HG02798 (cell line): ENCODE measurements at regions not wholly inside any gene's neighbourhood (a gene's known extent, or its start where the extent isn't known, plus 50 kb on each side); places are given as distances from the start of the nearest gene placed in this dataset.

Experiments
- ATAC-seq: cut with Tn5 transposase; IDR thresholded peaks from one replicate; pipeline ENCODE4 v1.9.1; 2021; ENCODE audit warnings: mild to moderate bottlenecking; ENCODE audit not compliant: unreplicated experiment, poor library complexity

DNA sequence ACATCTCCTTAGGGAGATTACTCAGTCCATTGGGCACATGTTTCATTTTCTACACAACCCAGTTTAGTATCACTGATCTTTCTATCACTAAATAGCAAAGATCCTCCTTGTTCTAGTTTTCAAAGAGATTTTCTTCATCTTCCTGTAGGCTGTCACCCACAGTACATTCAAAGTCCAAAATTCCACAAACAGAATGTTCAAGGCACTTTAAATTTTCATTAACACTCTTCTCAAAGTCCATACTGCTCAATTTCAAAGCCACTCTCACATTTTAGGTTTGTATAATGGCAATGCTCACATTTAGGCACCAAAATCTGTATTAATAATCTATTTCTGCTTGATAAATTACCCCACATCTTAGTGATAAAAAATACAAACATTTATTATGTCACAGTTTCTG lies 152.8 kb downstream of the FSIP2 start:
- no peak for ATAC-seq

DNA sequence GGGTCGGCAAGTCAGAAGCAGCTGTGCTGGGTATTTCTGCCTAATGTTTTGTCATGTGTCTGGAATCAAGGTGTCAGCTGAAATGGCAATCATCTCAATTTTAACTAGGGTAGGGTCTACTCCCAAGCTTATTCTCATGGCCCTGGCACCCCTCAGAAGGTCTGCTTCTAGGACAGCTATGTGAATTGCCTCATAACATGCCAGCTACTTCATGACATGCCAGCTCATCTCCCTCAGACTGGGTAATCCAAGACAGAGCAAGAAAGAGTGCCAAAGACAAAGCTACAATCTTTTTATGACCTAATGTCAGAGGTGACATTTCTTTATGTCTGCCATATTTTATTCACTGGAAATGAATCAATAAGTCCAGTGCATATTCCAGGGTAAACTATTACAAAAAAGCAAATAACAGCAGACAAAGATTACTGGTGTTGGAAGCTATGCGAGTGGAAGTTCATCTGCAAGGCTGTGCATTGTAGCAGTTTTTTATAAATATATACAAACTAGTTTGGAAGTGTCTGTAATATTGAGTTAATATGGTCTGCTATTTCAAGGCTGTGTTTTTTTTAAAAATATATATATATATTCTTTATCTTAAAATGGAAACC lies 153.3 kb downstream of the FSIP2 start:
- ATAC-seq = no peak

DNA sequence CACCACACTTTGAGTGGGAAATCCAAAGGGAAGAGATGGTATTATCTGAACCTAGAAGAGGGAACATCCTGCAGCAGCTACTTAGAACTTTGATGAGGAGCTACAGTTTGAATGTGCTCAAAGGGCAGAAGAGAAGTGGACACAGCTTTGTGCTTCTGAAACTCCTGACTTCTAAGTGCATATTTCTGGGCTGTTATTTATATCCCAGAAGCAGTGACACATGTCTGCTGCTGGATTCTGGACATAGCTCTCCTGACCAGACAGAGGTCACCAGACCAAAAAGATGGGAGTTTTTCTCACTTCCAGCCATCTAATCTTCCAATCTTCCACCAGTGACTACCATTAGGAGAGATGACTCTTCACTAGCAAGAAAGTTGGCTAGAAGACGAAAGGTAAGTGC lies 153.9 kb downstream of the FSIP2 start:
- no peak for ATAC-seq

DNA sequence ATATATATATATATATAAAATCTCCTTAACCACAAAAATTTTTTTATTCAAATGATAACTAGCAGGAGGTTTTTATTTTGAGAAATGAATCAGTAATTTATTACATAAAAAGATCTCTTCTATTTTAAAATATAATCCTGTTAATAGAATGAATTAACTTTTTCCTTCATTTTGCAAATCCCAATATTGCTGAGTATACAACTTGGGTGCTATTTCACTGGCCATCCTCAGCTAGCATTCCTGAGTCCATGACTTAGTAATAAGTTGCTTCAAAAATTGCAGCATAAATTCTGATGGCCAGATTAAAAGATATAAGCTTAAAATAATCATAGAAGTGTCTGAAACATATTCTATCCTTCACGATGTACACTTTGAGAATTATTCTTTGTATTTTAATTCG lies 155.6 kb downstream of the FSIP2 start:
- no peak for ATAC-seq

DNA sequence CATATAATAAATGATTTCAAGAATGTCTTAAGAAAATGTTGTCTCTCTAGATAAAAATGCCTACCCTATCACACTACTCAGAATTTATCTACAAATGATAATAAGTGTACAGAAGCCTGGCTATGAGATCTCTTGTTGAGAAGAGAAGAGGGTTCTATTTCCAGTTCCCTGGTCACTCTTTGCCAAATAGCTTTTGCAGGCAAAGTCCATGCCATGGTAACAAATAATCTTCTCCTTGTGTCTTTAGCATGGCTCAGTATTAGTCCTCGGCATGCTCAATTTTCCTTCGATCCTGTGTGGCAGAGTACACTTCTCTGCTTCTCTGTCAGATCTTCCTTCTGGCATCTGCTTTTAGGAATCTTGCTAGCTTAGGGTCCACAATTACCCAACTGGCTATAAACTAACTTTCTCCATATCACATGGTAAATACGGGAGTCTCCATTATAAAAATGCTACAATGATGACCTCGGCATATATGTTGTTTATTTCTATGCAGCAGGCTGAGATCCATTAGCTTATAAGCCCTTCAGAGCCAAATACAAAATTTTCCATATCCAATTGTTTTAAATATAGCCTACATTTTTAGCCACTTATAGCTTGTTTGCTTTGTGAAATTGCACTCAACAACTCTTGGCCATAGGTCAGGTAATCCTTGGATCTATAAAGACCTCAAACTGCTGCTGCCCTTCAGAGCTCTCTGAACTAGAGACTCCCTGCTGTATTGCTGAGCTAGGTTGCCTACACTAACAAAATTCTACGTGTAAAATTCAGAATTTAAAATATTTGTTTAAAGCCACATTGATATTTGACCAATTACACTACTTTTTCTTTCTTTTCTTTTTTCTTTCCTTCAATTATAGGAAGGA lies 157.5 kb downstream of the FSIP2 start:
- ATAC-seq = no peak

DNA sequence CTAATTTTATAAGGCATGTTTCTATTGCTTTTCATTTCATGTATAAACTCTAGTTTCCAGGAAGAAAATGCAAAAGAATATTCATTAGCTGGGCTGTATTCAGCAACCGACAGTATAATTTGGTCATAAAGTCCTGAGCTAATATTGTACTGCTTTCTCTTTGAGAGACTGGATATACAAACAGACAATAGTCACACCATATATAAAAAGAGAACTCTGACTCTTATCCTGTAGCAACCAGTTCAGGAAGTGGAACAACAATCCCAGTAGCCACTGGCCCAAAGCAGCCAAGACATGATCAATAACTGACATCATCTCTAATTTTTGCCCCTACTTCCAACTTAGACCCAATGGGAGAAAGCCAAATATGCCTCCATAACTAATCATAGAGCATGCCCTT lies 160.8 kb downstream of the FSIP2 start:
- ATAC-seq = no peak

DNA sequence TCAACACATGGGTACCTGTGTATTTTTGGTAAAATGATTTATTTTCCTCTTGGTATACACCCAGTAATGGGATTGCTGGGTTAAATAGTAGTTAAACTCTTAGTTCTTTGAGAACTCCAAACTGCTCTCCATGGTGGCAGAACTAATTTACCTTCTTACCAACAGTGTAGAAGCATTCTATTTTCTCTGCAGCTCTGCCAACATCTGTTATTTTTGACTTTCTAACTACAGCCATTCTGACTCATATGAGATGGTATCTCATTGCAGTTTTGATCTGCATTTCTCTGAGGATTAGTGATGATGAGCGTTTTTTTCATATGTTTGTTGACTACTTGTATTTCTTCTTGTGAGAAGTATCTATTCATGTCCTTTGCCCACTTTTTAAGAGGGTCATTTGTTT lies 180.6 kb downstream of the FSIP2 start:
- ATAC-seq = no peak

DNA sequence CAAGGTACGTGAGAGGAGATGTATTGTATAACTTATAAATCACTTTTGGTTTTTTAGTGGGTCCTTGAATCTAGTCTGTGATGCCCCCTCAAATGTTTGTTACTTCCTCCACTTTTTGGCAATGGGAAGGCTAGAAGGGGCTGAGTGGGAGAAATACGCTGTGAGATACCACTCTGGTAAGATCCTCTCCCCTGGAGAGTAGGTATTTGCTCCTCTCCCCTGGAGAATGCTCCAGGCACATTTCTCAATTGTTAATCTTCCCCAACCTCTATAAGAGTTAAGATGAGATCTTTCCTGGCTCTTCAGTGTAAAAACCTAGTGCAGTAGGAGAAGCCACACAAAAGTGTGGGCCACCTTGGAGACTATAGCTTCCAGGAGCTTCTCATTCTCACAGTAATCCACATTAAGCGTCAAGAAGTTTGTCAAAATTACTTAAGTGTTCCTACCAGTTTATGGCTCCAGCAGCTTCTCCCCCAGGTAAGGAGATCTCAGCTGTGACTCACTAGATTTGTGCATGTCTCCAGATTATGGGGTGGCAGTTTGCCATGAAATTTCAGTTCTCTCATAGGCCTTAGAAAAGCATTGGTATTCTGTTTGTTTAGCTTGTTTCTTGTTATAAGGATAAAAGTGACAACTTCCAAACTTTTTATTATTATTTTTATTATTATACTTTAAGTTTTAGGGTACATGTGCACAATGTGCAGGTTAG lies 182.6 kb downstream of the FSIP2 start:
- ATAC-seq = no peak

DNA sequence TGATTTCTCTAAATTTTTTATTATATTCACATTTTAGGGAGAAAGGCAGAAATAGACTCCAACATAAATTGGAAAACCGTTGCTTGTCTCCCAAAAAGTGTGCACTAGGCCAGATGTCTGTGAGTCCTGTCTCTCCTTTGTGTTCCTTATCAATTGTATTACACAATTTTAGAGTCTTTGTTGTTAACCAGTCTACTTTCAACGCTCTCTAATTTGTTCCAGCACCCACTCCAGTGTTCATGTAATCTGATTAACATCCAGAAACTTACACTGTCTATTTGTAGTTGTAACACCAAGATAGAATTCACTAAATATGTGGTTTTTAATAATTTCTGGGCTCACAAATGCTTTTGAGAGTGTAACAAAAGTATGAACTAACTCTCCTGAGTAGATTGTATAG lies 195.6 kb downstream of the FSIP2 start:
- ATAC-seq = no peak

DNA sequence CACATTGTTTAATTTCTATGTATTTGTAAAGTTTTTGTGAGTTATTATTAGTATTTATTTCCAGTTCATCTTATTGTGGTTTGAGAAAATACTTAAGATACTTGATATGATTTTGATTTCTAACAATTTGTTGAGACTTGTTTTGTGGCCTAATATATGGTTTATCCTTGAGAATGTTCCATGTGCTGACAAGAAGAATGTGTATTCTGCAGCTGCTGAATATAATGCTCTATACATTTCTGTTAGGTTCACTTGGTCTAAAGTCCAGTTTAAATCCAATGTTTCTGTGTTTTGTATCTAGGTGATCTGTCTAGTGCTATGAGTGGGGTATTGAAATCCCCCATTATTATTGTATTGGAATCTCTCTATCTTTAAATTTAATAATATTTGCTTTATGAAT lies 201.3 kb downstream of the FSIP2 start:
- ATAC-seq = no peak

DNA sequence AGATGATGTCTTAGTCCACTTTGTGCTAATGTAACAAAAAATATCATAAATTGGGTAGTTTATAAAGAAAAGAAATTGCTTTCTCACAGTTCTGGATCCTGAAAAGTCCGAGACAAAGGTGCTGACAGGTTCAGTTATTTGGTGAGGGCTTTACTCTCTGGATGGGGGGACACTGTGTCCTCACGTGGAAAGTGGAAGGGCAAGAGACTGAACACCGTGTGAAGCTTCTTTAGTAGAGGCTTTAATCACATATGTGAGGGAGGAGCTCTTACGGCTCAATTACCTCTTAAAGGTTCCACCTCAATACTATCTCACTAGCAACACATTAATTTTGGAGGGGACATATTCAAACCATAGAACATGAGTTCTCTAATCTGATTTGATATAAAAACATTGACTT lies 204.3 kb downstream of the FSIP2 start:
- no peak for ATAC-seq

DNA sequence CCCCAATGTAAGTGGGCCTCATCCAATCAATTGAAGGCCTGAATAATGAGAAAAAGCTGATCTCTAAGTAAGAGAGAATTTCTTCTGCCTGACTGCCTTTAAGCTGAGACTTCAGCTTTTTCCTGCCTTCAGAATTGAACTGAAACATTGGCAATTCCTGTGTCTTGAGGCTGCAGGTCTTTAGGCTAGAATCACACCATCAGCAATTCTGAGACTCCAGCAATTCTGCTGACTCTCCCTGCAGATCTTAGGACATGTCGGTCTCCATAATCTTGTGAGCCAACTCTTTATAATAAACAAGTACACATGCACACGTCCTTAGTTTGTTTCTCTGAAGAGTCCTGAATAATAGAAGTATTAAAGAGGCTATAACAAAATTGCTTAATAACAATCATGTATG lies 209.1 kb downstream of the FSIP2 start:
- ATAC-seq = no peak

DNA sequence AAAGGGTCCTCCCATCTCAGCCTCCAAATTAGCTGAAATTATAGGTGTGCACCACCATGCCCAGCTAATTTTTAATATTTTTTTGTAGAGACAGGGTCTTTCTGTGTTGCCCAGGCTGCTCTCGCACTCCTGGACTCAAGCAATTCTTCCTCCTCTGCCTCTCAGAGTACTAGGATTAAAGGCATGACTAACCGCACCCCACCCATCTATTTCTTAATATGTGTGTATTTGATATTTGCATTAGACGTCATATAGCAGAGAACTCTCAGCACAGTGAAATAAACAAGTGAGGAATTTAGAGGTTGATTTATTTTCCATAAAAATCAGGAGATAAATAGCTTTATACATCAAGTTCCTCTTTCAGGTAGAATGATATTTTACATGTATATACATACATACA lies 213.5 kb downstream of the FSIP2 start:
- ATAC-seq = no peak

DNA sequence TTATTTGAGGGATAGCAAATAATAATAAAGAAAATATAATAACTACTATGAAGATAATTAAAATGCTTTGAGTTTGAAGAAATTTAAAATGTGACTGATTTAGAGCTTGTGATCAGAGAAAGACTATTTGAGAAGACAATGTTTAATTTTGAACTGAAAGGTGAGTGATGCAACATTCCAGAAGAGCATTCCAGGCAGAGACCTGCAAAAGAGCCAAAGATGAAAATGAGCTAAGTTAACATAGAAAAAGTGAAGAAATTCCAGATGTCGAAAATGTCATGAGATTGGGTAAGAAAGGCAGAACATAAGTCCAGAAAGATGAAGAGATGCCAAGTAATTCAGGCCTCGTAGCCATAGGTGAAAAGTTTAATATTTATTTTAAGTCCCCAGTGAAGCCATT lies 215.8 kb downstream of the FSIP2 start:
- no peak for ATAC-seq

DNA sequence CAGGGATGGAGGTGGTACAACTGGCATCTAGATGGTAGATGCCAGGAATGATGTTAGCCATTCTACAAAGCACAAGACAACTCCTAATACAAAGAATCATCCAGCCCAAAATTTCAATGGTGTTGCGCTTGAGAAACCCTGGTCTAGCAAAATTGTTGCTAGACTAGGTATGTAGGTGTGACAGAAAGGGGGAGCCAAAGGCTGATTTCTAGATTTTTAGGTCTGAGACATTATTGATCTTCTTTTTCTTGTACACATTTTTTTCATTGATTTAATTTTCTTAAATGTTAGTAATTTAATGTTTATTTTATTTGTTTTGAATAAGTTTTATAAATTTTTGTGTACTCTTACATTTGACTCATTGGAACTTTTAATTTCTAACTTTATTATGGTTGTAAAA lies 216.4 kb downstream of the FSIP2 start:
- no peak for ATAC-seq

DNA sequence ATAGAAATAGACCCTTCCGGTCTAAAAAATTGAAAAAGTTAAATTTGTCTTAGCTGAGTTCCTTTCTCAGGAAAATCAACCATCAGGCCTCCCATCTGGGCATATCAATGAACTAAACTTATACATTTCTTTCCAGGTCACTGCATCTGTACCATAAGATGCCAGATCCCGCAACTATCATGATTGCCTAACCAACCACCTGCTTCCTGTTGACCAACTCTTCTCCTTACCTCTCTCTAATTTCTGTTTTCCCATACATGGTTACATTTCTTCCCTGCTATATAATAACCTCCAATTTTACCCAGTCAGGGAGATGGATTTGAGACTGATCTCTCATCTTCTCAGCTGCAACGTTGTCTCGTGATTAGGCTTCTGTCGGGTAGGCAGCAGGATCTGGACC lies 228.7 kb downstream of the FSIP2 start:
- ATAC-seq = no peak

DNA sequence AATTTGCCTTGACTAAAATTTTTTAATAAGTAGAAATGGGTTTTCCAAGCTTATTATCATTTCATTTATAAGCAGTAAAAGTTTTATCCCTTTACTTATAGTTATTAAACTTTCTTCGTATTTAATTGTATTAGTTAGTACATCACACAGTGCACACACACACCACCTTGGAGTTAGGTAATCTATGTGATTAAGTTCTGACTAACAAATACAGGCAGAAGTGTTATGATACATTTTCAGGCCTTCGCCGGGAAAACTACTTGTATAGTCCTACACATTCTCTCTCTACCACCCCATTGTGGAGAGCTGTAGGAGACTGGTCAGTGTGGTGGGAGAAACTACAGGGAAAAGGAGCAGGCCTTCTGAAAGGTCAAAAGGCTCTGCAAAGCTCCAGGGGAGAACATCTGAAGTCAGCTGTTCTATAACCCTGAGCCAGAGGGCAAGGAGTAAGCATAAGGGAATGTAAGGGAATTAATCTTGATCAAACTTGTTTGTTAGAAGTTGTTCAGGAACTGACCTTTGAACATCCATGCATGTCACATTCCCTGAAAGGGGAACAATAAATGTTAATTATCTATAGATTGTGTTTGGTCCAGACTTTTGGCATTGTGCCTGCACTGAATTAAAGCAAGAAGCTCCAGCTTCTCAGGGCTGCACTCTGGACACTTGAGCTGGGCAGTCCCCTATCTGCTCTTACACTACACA lies 231.7 kb downstream of the FSIP2 start:
- ATAC-seq = no peak

DNA sequence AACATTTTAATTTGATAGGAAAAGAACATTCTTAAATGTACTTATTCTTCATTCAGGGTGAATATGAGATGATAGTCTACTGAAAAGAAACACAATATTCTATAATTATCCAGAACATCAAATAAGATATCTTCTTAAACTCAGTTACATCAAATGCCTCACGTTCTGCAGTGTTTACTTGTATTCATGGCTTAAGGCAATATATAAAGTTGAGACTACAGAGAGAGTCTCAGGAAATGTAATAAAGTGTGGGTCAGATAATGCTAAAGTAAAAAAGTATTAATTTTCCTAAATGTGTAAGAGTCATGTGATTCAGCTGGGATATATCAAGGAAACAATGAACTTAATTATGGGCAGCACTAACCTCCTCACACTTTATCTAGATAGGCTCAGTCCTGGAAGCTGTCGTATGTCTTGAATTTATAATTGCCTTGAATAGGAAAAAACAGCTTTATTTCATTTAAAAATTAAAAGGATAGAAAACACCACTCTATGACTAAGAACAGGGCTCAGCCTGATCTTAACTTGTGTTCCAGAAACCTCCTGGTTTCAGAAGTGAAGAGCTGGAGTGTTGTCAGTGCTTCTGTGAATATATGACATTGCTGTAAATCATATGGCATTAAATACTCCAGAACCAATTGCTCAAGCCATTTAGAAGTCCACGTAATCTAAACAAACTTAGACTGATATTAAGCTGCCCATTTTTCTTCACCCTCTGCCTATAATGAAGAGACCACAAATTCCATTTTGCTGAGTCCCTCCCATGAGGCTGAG lies 240.2 kb downstream of the FSIP2 start:
- no peak for ATAC-seq

DNA sequence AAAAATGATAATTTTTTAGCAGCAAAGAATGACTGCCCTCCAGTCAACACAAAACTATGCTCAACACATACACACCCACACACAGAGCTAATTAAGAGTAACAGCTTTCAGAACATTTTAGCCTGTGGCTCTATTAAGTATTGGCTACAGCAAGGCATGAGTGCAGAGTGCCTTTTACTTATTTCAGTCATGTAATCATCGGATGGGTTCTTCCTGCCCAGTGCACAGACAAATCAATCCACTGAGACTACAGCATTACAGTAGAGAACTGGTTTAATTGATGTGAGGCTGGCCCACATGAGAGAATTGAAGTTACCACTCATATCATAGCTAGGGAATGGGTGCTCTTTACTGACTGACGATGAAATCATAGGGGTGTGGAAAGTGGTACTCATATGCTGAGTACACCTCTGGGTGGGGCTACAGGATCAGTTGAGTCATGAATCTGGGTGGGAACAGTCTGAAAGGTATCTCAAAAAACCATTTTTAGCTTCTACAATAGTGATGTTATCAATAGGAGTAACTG lies 241.0 kb downstream of the FSIP2 start:
- ATAC-seq = no peak

DNA sequence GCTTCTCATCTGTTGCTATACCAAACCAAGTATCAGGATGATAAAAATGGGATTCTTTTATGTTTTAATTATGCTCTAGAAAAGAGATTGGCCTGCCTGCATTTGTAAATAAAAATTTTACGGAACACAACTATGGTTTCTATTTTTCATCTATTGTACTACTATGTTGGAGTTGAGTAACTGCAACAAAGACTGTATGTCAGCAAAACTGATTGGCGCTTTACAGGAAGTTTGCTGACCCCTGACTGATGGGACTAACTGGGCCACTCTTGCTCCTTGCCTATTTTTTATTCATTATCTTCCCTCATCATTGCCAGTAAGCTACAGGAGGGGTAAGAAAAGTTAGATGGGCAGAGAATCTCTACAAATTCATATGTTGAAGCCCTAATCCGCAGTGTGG lies 242.3 kb downstream of the FSIP2 start:
- ATAC-seq = no peak
